Activated CD4-positive, alpha-beta T cell treated with anti-CD3 and anti-CD28 coated beads, Interleukin-2, amount 50 U/mL, for 1 hour (primary cell): ENCODE measurements at regions not wholly inside any gene's neighbourhood (a gene's known extent, or its start where the extent isn't known, plus 50 kb on each side); places are given as distances from the start of the nearest gene placed in this dataset.
"Not testable (repeated sequence)": the region's sequence is repeated elsewhere in the genome, so short reads cannot be mapped to it uniquely, and the experiment has no call there.

ENCODE experiments used
- DNase-seq: peaks from one replicate; pipeline ENCODE4 v3.0.0-alpha.2; 2020

- no peak for DNase-seq
Observed at GRCh38 chr5:96125231-96125891, 163.7 kb upstream of the ELL2 start.

DNA sequence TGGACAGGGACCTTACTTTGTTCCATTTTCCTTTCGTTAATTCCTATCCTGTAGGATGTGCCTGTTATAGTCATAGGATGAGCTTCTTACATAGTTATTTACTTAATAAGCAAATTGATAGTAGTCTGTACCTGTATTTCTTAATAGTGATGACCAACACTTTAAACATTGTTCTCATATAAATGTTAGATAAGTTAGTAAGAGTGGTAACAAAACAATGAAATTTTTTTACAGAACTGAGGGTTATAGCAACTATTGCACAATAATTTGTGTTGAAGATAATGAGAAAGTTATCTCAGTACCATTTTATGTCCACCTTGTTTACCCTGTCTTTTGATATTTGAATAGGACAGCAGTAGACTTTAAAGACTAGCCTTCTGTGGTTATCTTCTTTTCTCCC lies 162.9 kb upstream of the ELL2 start:
- DNase-seq = no peak

DNA sequence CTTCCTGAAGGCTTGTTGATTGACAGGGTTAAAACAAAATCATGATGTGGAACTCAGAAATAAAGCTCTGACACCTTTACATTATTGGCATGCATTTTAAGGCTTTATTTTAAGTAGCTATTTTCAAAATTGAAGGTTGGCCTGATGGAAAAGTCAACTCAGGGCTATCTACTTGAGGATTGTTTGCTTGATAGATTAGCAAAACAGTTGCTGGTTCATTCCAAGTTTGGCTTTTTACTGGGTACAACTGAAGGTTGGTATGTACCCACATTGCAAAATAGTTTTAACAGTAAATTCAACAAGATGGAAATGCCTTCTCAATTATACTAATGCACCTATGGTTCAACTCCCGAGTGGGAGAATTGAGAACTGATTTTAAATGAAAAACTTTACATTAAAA lies 161.8 kb upstream of the ELL2 start:
- DNase-seq = no peak

GRCh38 chr5:96121364-96121763 lies 159.7 kb upstream of the ELL2 start:
- DNase-seq = no peak

GRCh38 chr5:96120120-96120519 lies 158.5 kb upstream of the ELL2 start:
- DNase-seq = no peak

- no peak for DNase-seq
Observed at GRCh38 chr5:96117771-96118651, 156.4 kb upstream of the ELL2 start.

GRCh38 chr5:96115147-96115807 lies 153.6 kb upstream of the ELL2 start:
- no peak for DNase-seq

- DNase-seq = no peak
Observed at GRCh38 chr5:96114736-96115135, 153.1 kb upstream of the ELL2 start.

DNA sequence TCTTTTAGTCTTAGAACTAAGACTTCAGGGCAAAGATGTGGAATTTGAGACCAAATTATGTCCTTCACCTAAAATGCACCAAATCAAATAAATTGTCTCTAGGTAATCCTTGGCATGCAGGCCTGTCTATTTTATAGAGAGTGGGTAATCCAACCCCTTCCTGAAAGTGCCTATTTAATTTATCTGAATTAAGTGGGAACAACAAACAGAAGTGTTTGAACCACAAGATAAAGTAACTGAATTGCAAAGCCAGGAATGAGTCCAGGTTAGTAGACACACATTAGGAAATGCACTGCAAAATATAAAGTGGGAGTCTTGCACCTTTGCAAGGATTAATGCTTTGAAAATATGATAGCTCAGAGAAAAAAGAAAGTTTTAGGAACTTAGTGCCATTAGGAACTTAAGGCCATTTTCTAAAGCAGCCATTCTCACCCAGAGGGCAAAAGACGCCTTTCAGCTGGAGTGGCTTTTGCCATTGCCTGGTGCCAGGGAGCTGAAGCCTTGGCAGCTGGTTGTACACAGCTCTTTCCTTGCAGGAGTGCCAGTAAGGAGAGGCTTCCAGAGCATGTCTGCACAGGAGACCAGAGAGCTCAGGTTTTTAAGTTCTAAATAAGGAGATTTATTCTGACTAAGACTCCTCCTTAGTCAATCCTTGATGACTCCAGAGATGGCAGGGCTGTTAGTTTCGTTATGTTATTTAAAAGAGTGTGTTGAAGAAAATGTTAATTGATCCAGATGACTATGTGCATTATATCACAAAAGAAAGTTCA lies 151.7 kb upstream of the ELL2 start:
- DNase-seq = no peak

GRCh38 chr5:96112703-96113102 lies 151.1 kb upstream of the ELL2 start:
- DNase-seq = no peak

DNA sequence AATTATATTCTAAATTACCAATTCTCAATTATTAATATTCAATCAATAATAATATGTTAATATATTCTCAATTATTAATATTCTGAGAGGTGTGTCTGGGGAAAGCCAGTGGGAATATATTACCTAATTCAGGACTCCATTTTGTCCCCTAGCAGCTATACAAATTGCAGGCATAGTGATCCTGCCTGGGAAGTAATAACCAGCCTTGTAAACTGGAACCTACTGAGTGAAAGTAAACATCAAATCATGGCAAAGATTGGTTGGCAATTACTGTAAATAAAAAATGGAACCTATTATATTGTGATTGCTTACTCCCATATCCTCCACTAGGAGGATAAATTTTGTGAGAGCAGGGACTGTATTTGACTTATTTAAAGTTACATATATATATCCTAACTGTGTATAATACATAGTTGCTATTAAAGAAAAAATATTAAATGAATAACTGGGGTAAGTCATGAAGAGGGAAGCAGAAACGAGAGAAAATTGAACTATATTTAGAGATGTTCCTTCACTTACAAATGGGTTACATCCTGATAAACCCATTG lies 150.5 kb upstream of the ELL2 start:
- no peak for DNase-seq

DNA sequence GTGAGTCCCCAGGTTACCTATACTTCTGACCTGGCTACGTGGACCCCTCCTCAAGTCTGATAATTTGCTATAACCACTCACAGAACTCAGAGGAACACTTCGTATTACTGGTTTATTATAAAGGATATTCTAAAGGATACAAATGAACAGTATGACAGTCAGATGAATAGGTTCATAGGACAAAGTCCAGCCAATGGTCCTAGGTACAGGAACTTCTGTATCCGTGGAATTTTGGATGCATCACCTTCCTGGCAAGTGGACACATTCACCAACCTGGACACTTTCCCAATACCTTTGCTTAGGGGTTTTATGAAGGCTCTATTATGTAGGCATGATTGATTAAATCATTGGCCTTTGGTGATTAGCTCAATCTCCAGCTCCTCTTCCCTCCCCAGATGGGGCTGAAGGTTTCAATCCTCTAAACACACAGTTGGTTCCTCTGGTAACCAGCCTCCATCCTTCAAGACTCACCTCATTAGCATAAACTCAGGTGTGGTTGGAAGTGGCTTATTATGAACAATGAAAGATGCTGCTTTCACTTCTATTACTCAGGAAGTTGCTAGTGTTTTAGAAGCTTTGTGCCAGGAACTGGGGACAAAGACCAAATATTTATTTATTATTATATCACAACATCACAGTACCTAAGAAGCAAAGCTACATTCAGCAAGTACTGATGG lies 149.6 kb upstream of the ELL2 start:
- no peak for DNase-seq

GRCh38 chr5:96110300-96110699 lies 148.6 kb upstream of the ELL2 start:
- no peak for DNase-seq

GRCh38 chr5:96108629-96109028 lies 147.0 kb upstream of the ELL2 start:
- not testable (repeated sequence) for DNase-seq

GRCh38 chr5:96103829-96104228 lies 142.2 kb upstream of the ELL2 start:
- DNase-seq = not testable (repeated sequence)

DNA sequence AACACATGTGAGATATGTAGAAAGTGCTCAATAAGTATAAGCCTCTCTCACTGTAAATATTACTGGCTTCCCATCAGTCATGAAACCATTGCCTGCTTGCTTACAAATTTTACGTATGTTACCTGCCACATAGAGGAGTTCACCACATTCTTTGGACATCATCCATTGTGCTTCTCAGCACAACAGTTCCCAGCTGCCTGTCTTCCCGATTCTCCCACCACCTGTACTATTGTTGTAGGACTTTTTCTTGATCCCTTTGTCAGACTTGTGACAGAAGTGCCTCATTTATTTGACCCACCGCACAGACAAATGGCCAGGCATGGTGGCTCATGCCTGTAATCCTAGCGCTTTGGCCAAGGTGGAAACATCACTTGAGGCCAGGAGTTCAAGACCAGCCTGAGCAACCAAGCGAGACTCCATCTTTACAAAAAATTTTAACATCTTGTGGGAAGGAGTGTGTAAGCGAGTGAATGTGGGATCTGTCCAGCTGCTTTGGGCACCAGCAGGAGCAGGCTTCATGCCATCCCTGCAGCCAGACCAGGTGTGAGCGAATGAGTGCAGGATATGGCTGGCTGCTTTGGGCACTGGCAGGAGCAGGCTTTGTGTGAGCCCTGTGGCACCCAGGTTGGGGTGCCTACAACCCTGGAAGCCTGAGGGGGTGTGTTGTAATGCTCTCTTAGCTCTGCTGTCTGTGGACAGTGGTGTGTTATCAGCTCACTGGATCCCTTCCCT lies 139.9 kb upstream of the ELL2 start:
- DNase-seq = no peak

GRCh38 chr5:96097488-96097887 lies 135.8 kb upstream of the ELL2 start:
- not testable (repeated sequence) for DNase-seq

DNA sequence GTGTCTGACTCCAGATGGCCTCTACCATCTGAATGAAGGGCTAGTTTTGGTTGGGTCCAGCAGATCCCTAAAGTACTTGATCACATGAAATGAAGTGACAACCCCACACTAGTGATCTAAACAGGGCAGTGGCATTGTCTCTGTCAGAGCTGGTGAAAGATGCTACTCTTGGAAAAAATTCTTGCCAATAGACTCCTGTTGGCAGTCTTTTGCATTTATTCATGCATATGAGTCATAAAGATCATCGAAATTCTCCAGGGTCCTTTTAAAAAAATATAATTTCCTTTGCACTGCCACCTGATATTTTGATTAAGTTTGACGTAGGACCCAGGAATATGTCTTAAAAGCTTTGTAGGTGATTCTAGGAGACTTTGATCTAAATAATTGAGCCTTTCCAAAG lies 135.1 kb upstream of the ELL2 start:
- DNase-seq = no peak

DNA sequence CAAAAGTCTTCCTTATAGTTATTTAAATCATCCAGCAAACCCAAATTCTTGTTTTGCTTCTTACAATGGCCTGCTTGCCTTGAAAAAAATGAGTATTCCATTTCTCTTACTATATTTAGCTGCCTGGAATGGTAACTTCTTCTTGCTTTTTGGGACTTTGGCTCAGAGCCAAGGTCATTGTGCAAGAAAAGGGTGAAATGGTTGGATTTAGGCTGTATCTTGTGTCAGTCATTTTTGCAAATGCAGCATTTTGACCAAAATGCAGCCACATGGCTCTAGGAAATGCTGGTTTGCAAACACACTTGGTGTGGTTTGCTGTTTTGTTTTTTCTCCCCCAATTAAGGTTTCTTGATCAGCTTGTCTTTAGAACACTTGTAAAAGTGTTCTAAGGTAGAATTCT lies 133.3 kb upstream of the ELL2 start:
- DNase-seq = no peak

GRCh38 chr5:96093890-96094381 lies 132.3 kb upstream of the ELL2 start:
- no peak for DNase-seq

DNA sequence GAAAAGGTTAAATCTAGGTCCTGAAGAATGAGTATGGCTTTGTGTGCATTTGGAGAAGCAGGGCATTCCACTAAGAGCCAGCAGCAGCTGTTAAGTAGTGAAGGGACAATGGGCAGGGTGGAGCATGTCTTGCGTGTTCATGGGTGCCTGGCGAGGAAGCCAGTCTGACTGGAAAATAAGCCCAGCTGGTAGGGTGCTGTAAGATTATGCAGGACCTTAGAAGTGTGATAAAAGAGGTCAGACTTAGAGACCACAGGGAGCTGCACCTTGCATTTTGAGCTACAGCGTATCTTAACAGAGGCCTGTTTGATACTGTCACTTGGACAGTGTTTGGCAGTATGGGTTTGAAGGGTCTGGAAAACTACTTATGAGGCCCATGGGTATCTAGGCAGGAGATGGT lies 131.7 kb upstream of the ELL2 start:
- no peak for DNase-seq
